H1 (cell line): ENCODE measurements at regions not wholly inside any gene's neighbourhood (a gene's known extent, or its start where the extent isn't known, plus 50 kb on each side); places are given as distances from the start of the nearest gene placed in this dataset.

ENCODE experiments used
- FOSL1 ChIP-seq: IDR thresholded peaks from 2 replicates; pipeline ENCODE4 v1.6.1; 2011; ENCODE audit warnings: mild to moderate bottlenecking, low read depth, low read length, moderate library complexity; ENCODE audit not compliant: insufficient read depth
- GTF2F1 ChIP-seq: IDR thresholded peaks from 2 replicates; pipeline ENCODE4 v1.6.1; 2012; ENCODE audit warnings: low read depth, low read length, improper control_type of control experiment, borderline replicate concordance
- KDM1A ChIP-seq: fragments of 200-600, 300-600 bp; sonication (generic); IDR thresholded peaks from 2 replicates; pipeline ENCODE4 v1.7.1; 2016; ENCODE audit warnings: mild to moderate bottlenecking, low read length, borderline replicate concordance
- MAX ChIP-seq: IDR thresholded peaks from 2 replicates; pipeline ENCODE4 v1.6.1; 2012; ENCODE audit warnings: inconsistent platforms

DNA sequence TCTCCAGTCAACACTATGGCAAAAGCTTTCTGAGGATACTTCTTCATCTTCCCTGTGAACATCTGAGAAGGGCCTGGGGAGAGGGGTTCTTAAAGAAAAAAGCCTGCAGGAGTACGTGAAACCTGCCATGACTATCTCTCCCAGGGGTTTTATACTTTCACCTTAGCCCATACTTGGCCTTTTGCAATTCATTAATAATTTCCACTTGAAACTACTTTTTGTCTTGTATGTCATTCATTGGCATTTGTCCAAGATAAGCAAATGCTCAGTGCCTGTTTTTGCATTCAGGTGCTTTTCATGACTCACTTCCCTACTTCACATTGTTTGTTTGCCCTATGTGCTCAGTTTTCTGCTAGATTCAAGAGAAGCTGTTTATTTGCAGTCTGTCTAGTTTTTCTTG lies 580.3 kb upstream of the GJE1 start (continued):
- no peak for TF ChIP-seq MAX
- no peak for TF ChIP-seq FOSL1
- no peak for TF ChIP-seq GTF2F1
- TF ChIP-seq KDM1A: no peak
